ENCODE measurements at regions not wholly inside any gene's neighbourhood (a gene's known extent, or its start where the extent isn't known, plus 50 kb on each side); places are given as distances from the start of the nearest gene placed in this dataset.
"Not testable (repeated sequence)": the region's sequence is repeated elsewhere in the genome, so short reads cannot be mapped to it uniquely, and the experiment has no call there.

GRCh38 chr5:111819028-111819427 lies 62.0 kb upstream of the NREP start:
- DNase-seq (ENCODE audit: low spot score) = not testable (repeated sequence)

- DNase-seq (ENCODE audit: low spot score) = no peak
Measured at GRCh38 chr5:111813537-111813936, 56.5 kb upstream of the NREP start.

DNA sequence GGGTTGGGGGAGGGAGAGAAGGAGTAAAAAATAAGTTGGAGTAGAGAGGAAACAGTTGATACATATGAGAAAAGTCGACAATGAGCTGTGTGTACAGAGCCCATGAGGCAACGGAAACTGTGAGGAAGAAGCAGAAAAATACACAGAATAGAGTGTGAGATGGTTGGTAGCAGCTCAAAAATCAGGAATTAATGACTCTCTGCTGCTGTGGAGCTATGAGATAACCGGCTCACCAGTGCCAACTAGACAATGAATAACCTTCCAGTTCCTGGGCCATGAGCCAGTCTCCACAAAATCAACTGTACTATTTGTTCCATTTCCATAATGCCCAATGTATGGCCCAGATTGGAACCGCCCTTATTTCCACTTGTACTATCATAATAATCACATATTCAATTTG lies 53.1 kb upstream of the NREP start:
- no peak for DNase-seq (ENCODE audit: low spot score)
